Activated T-helper 17 cell treated with anti-CD3 and anti-CD28 coated beads, Interleukin-2, amount 50 U/mL, for 72 hours (primary cell): ENCODE measurements at regions not wholly inside any gene's neighbourhood (a gene's known extent, or its start where the extent isn't known, plus 50 kb on each side); places are given as distances from the start of the nearest gene placed in this dataset.

ENCODE experiments used
- ATAC-seq: fragments of 150-1000 bp; cut with Tn5 transposase; replicated peaks from 2 replicates; pipeline ENCODE4 v1.10.0; 2021; ENCODE audit warnings: mild to moderate bottlenecking, moderate library complexity
- H3K27ac Mint-ChIP-seq: one replicate; pipeline ENCODE4 v1.8.0; 2022; ENCODE audit warnings: mixed read lengths
- H3K27me3 Mint-ChIP-seq: one replicate; pipeline ENCODE4 v1.8.0; 2022; ENCODE audit warnings: mixed read lengths
- H3K36me3 Mint-ChIP-seq: one replicate; pipeline ENCODE4 v1.8.0; 2022; ENCODE audit warnings: low read depth, mild to moderate bottlenecking, mixed read lengths
- H3K4me1 Mint-ChIP-seq: one replicate; pipeline ENCODE4 v1.8.0; 2022; ENCODE audit warnings: mixed read lengths
- H3K4me3 Mint-ChIP-seq: one replicate; pipeline ENCODE4 v1.8.0; 2022; ENCODE audit warnings: mild to moderate bottlenecking, mixed read lengths
- H3K9me3 Mint-ChIP-seq: one replicate; pipeline ENCODE4 v1.8.0; 2022; ENCODE audit warnings: mixed read lengths

- Mint-ChIP-seq H3K4me1 (no peaks in the 10 kb centered on the region), H3K27me3 (peaks cover 4% of the 10 kb centered on the region), H3K27ac (no peak overlapping the region), H3K4me3 (no peak overlapping the region), H3K9me3 (peaks cover 4% of the 10 kb centered on the region), H3K36me3 (no peaks in the 10 kb centered on the region)
- ATAC-seq: no peak
These were observed 100.0 kb upstream of the EOLA2 start for GRCh38 chrX:150038315-150038714.

GRCh38 chrX:150038986-150039599 lies 100.8 kb upstream of the EOLA2 start:
- no peak for ATAC-seq
- Mint-ChIP-seq H3K9me3 (peaks cover 4% of the 10 kb centered on the region), H3K27me3 (peaks cover 4% of the 10 kb centered on the region), H3K4me1 (no peaks in the 10 kb centered on the region), H3K27ac (no peak overlapping the region), H3K4me3 (no peak overlapping the region), H3K36me3 (no peaks in the 10 kb centered on the region)

- Mint-ChIP-seq H3K4me3 (no peak overlapping the region), H3K9me3 (no peaks in the 10 kb centered on the region), H3K27me3 (peaks cover 17% of the 10 kb centered on the region), H3K36me3 (no peaks in the 10 kb centered on the region), H3K4me1 (no peaks in the 10 kb centered on the region), H3K27ac (no peak overlapping the region)
- ATAC-seq: no peak
These were observed 102.9 kb upstream of the EOLA2 start for GRCh38 chrX:150041208-150041607.

- Mint-ChIP-seq H3K9me3 (no peaks in the 10 kb centered on the region), H3K4me3 (no peak overlapping the region)
These were observed 106.3 kb upstream of the EOLA2 start for GRCh38 chrX:150044556-150044955.

GRCh38 chrX:150047818-150048217 lies 109.5 kb upstream of the EOLA2 start:
- Mint-ChIP-seq H3K4me3 (no peak overlapping the region), H3K27me3 (peaks cover 16% of the 10 kb centered on the region), H3K36me3 (no peaks in the 10 kb centered on the region), H3K4me1 (no peaks in the 10 kb centered on the region), H3K27ac (no peak overlapping the region), H3K9me3 (no peaks in the 10 kb centered on the region)
- ATAC-seq: no peak

More at GRCh38 chrX:150044556-150044955, 106.3 kb upstream of the EOLA2 start:
- Mint-ChIP-seq H3K27ac (no peak overlapping the region), H3K4me1 (no peaks in the 10 kb centered on the region), H3K36me3 (no peaks in the 10 kb centered on the region), H3K27me3 (peaks cover 20% of the 10 kb centered on the region)
- no peak for ATAC-seq

GRCh38 chrX:150049647-150050046 lies 111.4 kb upstream of the EOLA2 start:
- Mint-ChIP-seq H3K4me1 (no peaks in the 10 kb centered on the region), H3K27me3 (peaks cover 14% of the 10 kb centered on the region), H3K27ac (no peak overlapping the region), H3K36me3 (no peaks in the 10 kb centered on the region), H3K4me3 (no peak overlapping the region), H3K9me3 (no peaks in the 10 kb centered on the region)
- ATAC-seq: no peak

- Mint-ChIP-seq H3K36me3 (no peaks in the 10 kb centered on the region), H3K27ac (no peak overlapping the region), H3K27me3 (peaks cover 8% of the 10 kb centered on the region), H3K4me1 (no peaks in the 10 kb centered on the region), H3K4me3 (no peak overlapping the region), H3K9me3 (no peaks in the 10 kb centered on the region)
- ATAC-seq: no peak
These were observed 112.1 kb upstream of the EOLA2 start for GRCh38 chrX:150050387-150050786.

GRCh38 chrX:150051096-150051495 lies 112.8 kb upstream of the EOLA2 start:
- Mint-ChIP-seq H3K27me3 (peaks cover 4% of the 10 kb centered on the region), H3K4me3 (no peak overlapping the region), H3K36me3 (no peaks in the 10 kb centered on the region), H3K4me1 (no peaks in the 10 kb centered on the region), H3K27ac (no peak overlapping the region), H3K9me3 (no peaks in the 10 kb centered on the region)
- no peak for ATAC-seq

- ATAC-seq: no peak
- no peaks in the 10 kb centered on the region for H3K36me3 Mint-ChIP-seq
- no peaks in the 10 kb centered on the region for H3K4me1 Mint-ChIP-seq
- H3K4me3 Mint-ChIP-seq: no peak overlapping the region
- no peak overlapping the region for H3K27ac Mint-ChIP-seq
- H3K9me3 Mint-ChIP-seq: no peaks in the 10 kb centered on the region
- peaks cover 3% of the 10 kb centered on the region for H3K27me3 Mint-ChIP-seq
These were observed 113.9 kb upstream of the EOLA2 start for GRCh38 chrX:150052226-150052625.

- H3K36me3 Mint-ChIP-seq: no peaks in the 10 kb centered on the region
- H3K27me3 Mint-ChIP-seq: no peaks in the 10 kb centered on the region
- H3K4me1 Mint-ChIP-seq: no peaks in the 10 kb centered on the region
- H3K9me3 Mint-ChIP-seq: no peaks in the 10 kb centered on the region
- ATAC-seq: no peak
- no peak overlapping the region for H3K4me3 Mint-ChIP-seq
- no peak overlapping the region for H3K27ac Mint-ChIP-seq
These were observed 120.4 kb upstream of the EOLA2 start for GRCh38 chrX:150058728-150059127.

- Mint-ChIP-seq H3K4me3 (no peak overlapping the region), H3K4me1 (no peaks in the 10 kb centered on the region), H3K27ac (no peak overlapping the region), H3K27me3 (no peaks in the 10 kb centered on the region), H3K9me3 (no peaks in the 10 kb centered on the region), H3K36me3 (no peaks in the 10 kb centered on the region)
- ATAC-seq: no peak
These were observed 122.1 kb upstream of the EOLA2 start for GRCh38 chrX:150060406-150060805.

GRCh38 chrX:150062292-150063137 lies 124.2 kb upstream of the EOLA2 start:
- Mint-ChIP-seq H3K4me1 (no peaks in the 10 kb centered on the region), H3K27me3 (no peaks in the 10 kb centered on the region), H3K4me3 (no peak overlapping the region), H3K27ac (no peak overlapping the region), H3K36me3 (no peaks in the 10 kb centered on the region), H3K9me3 (no peaks in the 10 kb centered on the region)
- ATAC-seq: no peak

- Mint-ChIP-seq H3K36me3 (no peaks in the 10 kb centered on the region), H3K9me3 (no peaks in the 10 kb centered on the region), H3K4me1 (no peaks in the 10 kb centered on the region), H3K4me3 (no peak overlapping the region), H3K27me3 (no peaks in the 10 kb centered on the region), H3K27ac (no peak overlapping the region)
- no peak for ATAC-seq
These were observed 124.8 kb upstream of the EOLA2 start for GRCh38 chrX:150063138-150063518.

GRCh38 chrX:150063674-150064073 lies 125.4 kb upstream of the EOLA2 start:
- Mint-ChIP-seq H3K27ac (no peak overlapping the region), H3K9me3 (no peaks in the 10 kb centered on the region), H3K4me1 (no peaks in the 10 kb centered on the region), H3K4me3 (no peak overlapping the region), H3K27me3 (no peaks in the 10 kb centered on the region), H3K36me3 (no peaks in the 10 kb centered on the region)
- no peak for ATAC-seq

GRCh38 chrX:150074175-150074574 lies 135.9 kb upstream of the EOLA2 start:
- Mint-ChIP-seq H3K27ac (no peak overlapping the region), H3K9me3 (no peaks in the 10 kb centered on the region), H3K4me3 (no peak overlapping the region), H3K27me3 (peaks cover 5% of the 10 kb centered on the region), H3K36me3 (no peaks in the 10 kb centered on the region), H3K4me1 (no peaks in the 10 kb centered on the region)
- no peak for ATAC-seq
